ENCODE measurements at regions not wholly inside any gene's neighbourhood (a gene's known extent, or its start where the extent isn't known, plus 50 kb on each side); places are given as distances from the start of the nearest gene placed in this dataset.

DNA sequence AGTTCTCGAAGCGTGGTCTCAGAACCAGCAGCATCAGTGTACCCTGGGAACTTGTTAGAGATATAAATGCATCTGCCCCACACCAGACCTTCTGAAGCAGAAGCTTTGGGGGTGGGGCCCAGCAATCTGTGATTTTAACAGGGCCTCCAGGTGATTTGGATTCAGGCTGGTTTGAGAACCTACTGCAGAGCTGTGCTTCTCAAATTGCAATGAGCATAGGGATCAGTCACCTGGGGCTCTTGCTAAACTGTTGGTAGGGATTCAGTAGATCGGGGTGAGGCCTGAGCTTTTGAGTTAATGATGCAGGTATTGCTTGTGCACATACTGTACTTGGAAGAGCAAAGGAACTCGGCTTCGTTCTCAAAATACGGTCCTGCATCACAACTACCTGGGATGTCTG is 243.6 kb upstream of the PODXL start:
- H3K9me3 Mint-ChIP-seq, result no peaks in the 10 kb centered on the region
- H3K36me3 Mint-ChIP-seq (ENCODE audit: low read depth), result no peaks in the 10 kb centered on the region
- H3K27ac Mint-ChIP-seq, result no peak overlapping the region
- intact Hi-C loops (cut with micrococcal nuclease), result no loop called here
- DNase-seq (ENCODE audit: low spot score), result no peak
- H3K4me1 Mint-ChIP-seq (ENCODE audit: low read depth), result no peaks in the 10 kb centered on the region
- H3K4me3 Mint-ChIP-seq, result no peak overlapping the region
- no peaks in the 10 kb centered on the region for H3K27me3 Mint-ChIP-seq (ENCODE audit: insufficient read depth)

DNA sequence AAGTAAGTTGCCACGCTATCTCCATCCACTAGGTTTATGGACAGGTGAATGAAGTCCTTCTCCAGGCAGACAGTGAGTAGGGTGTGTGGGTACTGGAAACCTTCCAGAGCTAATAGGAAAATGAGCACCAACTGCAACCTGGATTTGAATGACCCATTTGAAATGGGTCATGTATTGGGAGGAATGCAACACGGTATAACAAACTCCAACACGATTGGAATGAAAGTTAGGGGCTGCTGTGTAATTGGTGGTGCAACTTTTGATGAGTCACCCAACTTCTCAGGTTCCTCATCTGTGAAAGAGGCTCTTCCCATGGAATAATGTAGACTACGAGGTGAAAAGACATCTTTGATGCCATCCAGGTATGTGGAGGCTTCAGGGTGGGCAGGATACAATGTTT is 241.4 kb upstream of the PODXL start:
- H3K4me1 Mint-ChIP-seq (ENCODE audit: low read depth), result no peaks in the 10 kb centered on the region
- no peak overlapping the region for H3K27ac Mint-ChIP-seq
- DNase-seq (ENCODE audit: low spot score), result no peak
- no peak overlapping the region for H3K4me3 Mint-ChIP-seq
- H3K36me3 Mint-ChIP-seq (ENCODE audit: low read depth), result no peaks in the 10 kb centered on the region
- intact Hi-C loops (cut with micrococcal nuclease), result no loop called here
- no peaks in the 10 kb centered on the region for H3K27me3 Mint-ChIP-seq (ENCODE audit: insufficient read depth)
- no peaks in the 10 kb centered on the region for H3K9me3 Mint-ChIP-seq

GRCh38 chr7:131795400-131795799 is 239.0 kb upstream of the PODXL start:
- H3K36me3 Mint-ChIP-seq (ENCODE audit: low read depth), result no peaks in the 10 kb centered on the region
- DNase-seq (ENCODE audit: low spot score), result no peak
- H3K4me1 Mint-ChIP-seq (ENCODE audit: low read depth), result no peaks in the 10 kb centered on the region
- no peaks in the 10 kb centered on the region for H3K27me3 Mint-ChIP-seq (ENCODE audit: insufficient read depth)
- intact Hi-C loops (cut with micrococcal nuclease), result no loop called here
- no peaks in the 10 kb centered on the region for H3K9me3 Mint-ChIP-seq
- H3K4me3 Mint-ChIP-seq, result no peak overlapping the region
- no peak overlapping the region for H3K27ac Mint-ChIP-seq

DNA sequence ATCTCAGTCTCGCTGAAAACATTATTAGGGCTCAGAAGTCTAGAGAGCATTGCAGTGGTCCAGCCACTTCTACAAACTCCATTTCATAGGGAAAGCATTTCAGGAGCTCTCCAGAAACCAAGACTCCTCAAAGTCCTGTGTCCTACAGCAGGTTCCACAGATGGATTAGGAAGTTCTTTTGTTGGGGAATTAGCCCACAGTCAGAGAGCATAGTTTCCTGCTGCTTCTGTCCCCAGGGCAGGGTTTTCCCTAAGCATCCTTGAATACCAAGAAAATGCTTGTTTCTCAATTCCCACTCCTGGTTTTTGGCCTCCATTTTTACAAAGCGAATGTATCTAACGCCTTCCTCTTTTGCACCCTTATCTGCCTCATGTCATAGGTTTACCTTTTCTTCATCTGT is 235.9 kb upstream of the PODXL start:
- Mint-ChIP-seq H3K36me3 (ENCODE audit: low read depth) (no peaks in the 10 kb centered on the region), H3K27me3 (ENCODE audit: insufficient read depth) (no peaks in the 10 kb centered on the region), H3K9me3 (no peaks in the 10 kb centered on the region), H3K27ac (no peak overlapping the region), H3K4me1 (ENCODE audit: low read depth) (no peaks in the 10 kb centered on the region), H3K4me3 (no peak overlapping the region)
- no peak for DNase-seq (ENCODE audit: low spot score)
- intact Hi-C loops (cut with micrococcal nuclease), result no loop called here

DNA sequence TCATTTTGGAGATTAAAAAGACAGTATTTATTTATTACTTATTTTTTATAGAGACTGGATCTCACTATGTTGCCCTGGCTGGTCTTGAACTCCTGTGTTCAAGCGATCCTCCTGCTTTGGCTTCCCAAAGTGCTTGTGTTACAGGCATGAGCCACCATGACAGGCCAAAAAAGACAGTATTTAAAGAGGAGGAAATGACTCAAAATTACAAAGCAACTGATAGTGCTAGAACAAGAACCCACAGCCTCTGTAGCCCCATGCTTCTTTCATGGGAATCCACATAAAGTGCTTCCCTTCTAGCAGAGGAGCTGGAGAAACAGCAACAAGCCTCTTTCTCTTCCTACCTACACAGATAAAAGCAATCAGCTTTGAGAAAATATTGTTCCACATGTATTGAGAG is 230.7 kb upstream of the PODXL start:
- intact Hi-C loops (cut with micrococcal nuclease), result no loop called here
- no peak for DNase-seq (ENCODE audit: low spot score)
- no peak overlapping the region for H3K27ac Mint-ChIP-seq
- H3K4me3 Mint-ChIP-seq, result no peak overlapping the region
- peaks cover 3% of the 10 kb centered on the region for H3K27me3 Mint-ChIP-seq (ENCODE audit: insufficient read depth)
- H3K9me3 Mint-ChIP-seq, result no peaks in the 10 kb centered on the region
- no peaks in the 10 kb centered on the region for H3K4me1 Mint-ChIP-seq (ENCODE audit: low read depth)
- no peaks in the 10 kb centered on the region for H3K36me3 Mint-ChIP-seq (ENCODE audit: low read depth)

DNA sequence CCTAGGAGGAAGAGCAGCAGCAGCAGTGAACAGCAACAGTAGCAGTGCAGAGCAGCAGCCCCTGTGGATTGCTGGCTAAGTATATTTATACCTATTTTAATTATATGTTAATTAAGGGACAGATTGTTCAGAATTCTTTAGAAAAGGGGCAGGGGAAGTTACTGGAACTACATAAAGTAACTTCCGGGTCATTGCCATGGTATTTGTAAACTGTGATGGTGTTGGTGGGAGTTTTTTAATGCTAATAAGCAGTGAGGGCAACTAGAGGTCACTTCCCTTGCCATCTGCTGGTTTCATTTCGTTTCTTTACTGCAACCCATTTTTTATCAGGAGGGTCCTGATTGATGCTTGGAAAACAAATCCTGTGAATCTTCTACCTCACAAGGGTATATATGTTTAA is 229.8 kb upstream of the PODXL start:
- no peaks in the 10 kb centered on the region for H3K4me1 Mint-ChIP-seq (ENCODE audit: low read depth)
- intact Hi-C loops (cut with micrococcal nuclease), result no loop called here
- no peak overlapping the region for H3K27ac Mint-ChIP-seq
- H3K4me3 Mint-ChIP-seq, result no peak overlapping the region
- no peaks in the 10 kb centered on the region for H3K9me3 Mint-ChIP-seq
- H3K36me3 Mint-ChIP-seq (ENCODE audit: low read depth), result no peaks in the 10 kb centered on the region
- H3K27me3 Mint-ChIP-seq (ENCODE audit: insufficient read depth), result peaks cover 3% of the 10 kb centered on the region
- DNase-seq (ENCODE audit: low spot score), result no peak

DNA sequence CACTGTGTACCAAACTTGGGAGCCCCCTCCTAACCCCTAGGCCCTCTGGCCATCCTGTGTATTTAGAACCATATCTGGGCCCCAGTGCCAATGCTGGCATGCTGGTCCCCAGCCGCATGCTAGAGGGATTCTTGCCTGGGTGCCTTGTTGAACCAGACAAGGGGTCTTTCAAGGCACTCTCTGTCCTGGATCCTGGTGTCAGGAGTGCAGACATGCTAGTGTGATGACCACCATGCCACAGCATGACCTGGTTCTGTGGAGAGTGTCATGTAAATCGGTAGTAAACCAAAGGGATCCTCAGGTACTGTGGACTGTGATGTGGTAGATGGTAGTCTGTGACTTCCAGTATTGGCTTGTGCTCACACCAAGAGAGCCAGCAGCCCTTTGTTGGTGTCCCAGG is 222.2 kb upstream of the PODXL start:
- no peak for DNase-seq (ENCODE audit: low spot score)
- Mint-ChIP-seq H3K4me3 (no peak overlapping the region), H3K9me3 (no peaks in the 10 kb centered on the region), H3K27ac (no peak overlapping the region), H3K36me3 (ENCODE audit: low read depth) (no peaks in the 10 kb centered on the region), H3K4me1 (ENCODE audit: low read depth) (no peaks in the 10 kb centered on the region), H3K27me3 (ENCODE audit: insufficient read depth) (peaks cover 3% of the 10 kb centered on the region)
- intact Hi-C loops (cut with micrococcal nuclease), result no loop called here

GRCh38 chr7:131774419-131775220 is 218.2 kb upstream of the PODXL start:
- intact Hi-C loops (cut with micrococcal nuclease), result no loop called here
- H3K9me3 Mint-ChIP-seq, result no peaks in the 10 kb centered on the region
- H3K27ac Mint-ChIP-seq, result no peak overlapping the region
- no peaks in the 10 kb centered on the region for H3K4me1 Mint-ChIP-seq (ENCODE audit: low read depth)
- H3K4me3 Mint-ChIP-seq, result no peak overlapping the region
- DNase-seq (ENCODE audit: low spot score), result no peak
- no peaks in the 10 kb centered on the region for H3K27me3 Mint-ChIP-seq (ENCODE audit: insufficient read depth)
- no peaks in the 10 kb centered on the region for H3K36me3 Mint-ChIP-seq (ENCODE audit: low read depth)

DNA sequence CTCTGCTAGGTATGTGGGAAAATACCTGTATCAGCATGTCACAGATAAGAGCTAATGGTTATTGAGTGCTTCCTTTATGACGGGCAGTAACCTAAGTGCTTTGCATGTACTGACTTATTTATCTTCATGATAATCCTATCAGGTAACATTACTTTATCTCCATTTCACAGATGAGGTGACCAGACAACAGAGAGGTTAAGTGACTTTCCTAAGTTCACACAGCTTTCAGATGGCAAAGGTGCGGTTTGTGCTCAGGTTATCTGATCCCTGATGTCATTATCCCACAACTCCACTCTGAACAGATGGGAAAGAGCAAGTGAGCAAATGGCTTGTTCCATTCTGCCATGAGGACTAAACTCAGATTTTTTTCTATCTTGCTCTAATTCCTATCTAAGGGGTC is 217.0 kb upstream of the PODXL start:
- DNase-seq (ENCODE audit: low spot score), result no peak
- no peaks in the 10 kb centered on the region for H3K4me1 Mint-ChIP-seq (ENCODE audit: low read depth)

DNA sequence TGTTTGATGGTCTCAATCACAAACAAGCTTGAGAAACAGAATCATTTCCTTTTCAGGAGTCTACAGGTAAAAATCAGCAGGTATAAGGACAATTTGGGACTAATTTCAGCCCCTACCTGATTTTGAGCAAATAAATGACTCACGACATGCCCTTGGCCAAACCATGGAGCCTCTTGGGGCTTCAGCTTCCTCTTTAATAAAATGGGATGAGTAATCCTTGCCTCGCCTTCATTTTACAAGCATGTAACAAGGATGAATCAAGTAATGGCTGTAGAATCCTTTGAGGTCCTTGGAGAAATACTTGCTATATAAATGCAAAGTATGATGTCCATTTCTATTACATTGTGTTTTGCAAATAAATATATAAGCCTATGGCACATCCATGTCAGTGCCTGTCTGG is 212.8 kb upstream of the PODXL start:
- Mint-ChIP-seq H3K27ac (no peak overlapping the region), H3K4me1 (ENCODE audit: low read depth) (no peaks in the 10 kb centered on the region), H3K9me3 (no peaks in the 10 kb centered on the region), H3K4me3 (no peak overlapping the region), H3K36me3 (ENCODE audit: low read depth) (no peaks in the 10 kb centered on the region), H3K27me3 (ENCODE audit: insufficient read depth) (peaks cover 1% of the 10 kb centered on the region)
- no peak for DNase-seq (ENCODE audit: low spot score)
- intact Hi-C loops (cut with micrococcal nuclease), result no loop called here

More for the DNA sequence above, 217.0 kb upstream of the PODXL start:
- no peaks in the 10 kb centered on the region for H3K9me3 Mint-ChIP-seq
- intact Hi-C loops (cut with micrococcal nuclease), result no loop called here
- H3K27me3 Mint-ChIP-seq (ENCODE audit: insufficient read depth), result no peaks in the 10 kb centered on the region
- no peak overlapping the region for H3K27ac Mint-ChIP-seq
- H3K36me3 Mint-ChIP-seq (ENCODE audit: low read depth), result no peaks in the 10 kb centered on the region
- no peak overlapping the region for H3K4me3 Mint-ChIP-seq

DNA sequence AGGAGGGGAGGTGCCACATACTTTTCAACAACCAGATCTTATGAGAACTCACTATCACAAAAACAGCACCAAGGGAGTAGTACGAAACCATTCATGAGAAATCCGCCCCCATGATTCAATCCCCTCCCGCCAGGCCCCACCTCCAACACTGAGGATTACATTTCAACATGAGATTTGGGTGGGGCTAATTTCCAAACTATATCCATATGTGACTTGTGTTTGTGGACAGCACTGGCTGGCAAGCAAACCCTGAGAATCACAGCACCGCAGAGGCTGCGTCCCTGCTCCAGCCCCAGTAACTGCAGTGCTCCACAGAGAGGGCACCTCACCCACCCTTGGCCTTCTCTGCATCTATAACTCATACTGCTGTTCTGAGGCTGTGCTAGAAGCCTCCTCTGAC is 211.2 kb upstream of the PODXL start:
- no peak overlapping the region for H3K27ac Mint-ChIP-seq
- no peaks in the 10 kb centered on the region for H3K4me1 Mint-ChIP-seq (ENCODE audit: low read depth)
- no peak overlapping the region for H3K4me3 Mint-ChIP-seq
- no peaks in the 10 kb centered on the region for H3K36me3 Mint-ChIP-seq (ENCODE audit: low read depth)
- intact Hi-C loops (cut with micrococcal nuclease), result no loop called here
- no peaks in the 10 kb centered on the region for H3K9me3 Mint-ChIP-seq
- DNase-seq (ENCODE audit: low spot score), result no peak
- H3K27me3 Mint-ChIP-seq (ENCODE audit: insufficient read depth), result peaks cover 1% of the 10 kb centered on the region

DNA sequence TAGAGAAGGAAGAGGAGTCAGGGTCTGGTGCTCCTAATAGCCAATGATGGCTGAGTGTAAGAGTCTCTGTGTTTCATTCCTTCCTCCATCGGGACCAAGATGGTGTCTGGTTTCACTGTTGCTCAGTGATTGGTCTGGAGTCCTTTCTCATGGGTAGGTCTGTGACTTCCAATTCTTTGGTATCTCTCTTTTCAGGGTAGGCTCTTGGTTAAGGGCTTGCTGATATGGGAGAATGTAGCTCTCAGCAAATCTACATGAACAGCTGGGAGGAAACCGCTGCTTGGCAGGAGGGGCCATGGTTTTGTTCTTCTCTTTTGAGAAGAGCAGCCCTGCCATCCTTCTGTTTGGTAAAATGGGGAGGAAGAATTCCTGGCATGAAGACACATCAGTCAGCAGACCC is 209.1 kb upstream of the PODXL start:
- H3K4me3 Mint-ChIP-seq, result no peak overlapping the region
- DNase-seq (ENCODE audit: low spot score), result no peak
- intact Hi-C loops (cut with micrococcal nuclease), result no loop called here
- peaks cover 1% of the 10 kb centered on the region for H3K27me3 Mint-ChIP-seq (ENCODE audit: insufficient read depth)
- H3K9me3 Mint-ChIP-seq, result no peaks in the 10 kb centered on the region
- no peak overlapping the region for H3K27ac Mint-ChIP-seq
- H3K36me3 Mint-ChIP-seq (ENCODE audit: low read depth), result no peaks in the 10 kb centered on the region
- H3K4me1 Mint-ChIP-seq (ENCODE audit: low read depth), result no peaks in the 10 kb centered on the region

DNA sequence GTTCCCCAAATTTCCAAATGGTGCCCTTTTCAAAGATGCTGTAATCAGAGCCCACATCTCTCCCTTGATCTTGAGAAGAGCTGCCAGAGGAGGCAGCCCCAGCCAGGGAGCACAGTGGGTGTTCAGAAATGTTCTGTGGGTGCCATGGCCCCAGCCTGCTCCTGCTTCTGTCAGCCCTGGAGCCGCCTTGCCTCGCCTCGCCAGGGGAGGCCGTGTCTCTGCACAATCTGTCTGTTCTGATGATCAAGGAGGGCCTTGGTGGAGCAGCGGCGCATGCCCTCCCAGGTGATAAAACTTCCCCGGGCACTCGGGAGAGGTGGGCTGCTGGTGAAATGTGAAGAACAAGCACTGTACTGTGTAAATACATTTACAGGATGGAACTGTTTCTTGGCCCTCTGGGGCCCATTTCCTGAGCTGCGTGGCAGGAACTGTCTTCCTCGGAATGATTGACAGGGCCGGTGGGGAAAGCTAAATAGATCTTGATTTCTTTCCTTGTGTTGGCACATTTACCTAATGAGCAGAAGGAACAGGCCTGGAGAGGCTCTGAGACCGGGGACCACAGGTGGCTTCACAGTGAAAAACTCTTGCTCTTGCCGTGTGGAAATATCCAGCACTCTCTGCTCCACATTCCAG is 207.8 kb upstream of the PODXL start:
- no peak overlapping the region for H3K27ac Mint-ChIP-seq
- H3K4me1 Mint-ChIP-seq (ENCODE audit: low read depth), result no peaks in the 10 kb centered on the region
- no peaks in the 10 kb centered on the region for H3K36me3 Mint-ChIP-seq (ENCODE audit: low read depth)
- H3K9me3 Mint-ChIP-seq, result no peaks in the 10 kb centered on the region
- intact Hi-C loops (cut with micrococcal nuclease), result no loop called here
- H3K4me3 Mint-ChIP-seq, result no peak overlapping the region
- H3K27me3 Mint-ChIP-seq (ENCODE audit: insufficient read depth), result peaks cover 1% of the 10 kb centered on the region
- no peak for DNase-seq (ENCODE audit: low spot score)

DNA sequence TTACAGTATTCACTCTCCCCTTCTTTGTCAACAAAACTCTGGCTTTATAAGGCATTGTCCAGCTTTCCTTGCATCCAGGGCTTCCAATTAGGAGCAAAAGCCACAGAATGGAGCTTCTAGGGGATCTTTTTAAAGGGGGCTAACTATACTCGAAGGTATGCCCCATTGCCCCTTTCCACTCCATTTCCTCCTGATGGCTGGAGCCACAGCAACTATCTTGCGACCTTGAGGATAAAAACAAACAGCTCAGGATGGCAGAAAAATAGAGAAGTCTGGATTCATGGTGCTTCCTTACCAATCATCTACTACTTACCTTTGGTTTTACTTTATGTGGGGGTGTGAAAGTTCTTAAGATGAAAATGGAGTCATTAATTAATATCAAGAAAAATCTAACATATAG is 206.3 kb upstream of the PODXL start:
- no peak for DNase-seq (ENCODE audit: low spot score)
- H3K27ac Mint-ChIP-seq, result no peak overlapping the region
- intact Hi-C loops (cut with micrococcal nuclease), result no loop called here
- no peaks in the 10 kb centered on the region for H3K4me1 Mint-ChIP-seq (ENCODE audit: low read depth)
- H3K27me3 Mint-ChIP-seq (ENCODE audit: insufficient read depth), result peaks cover 1% of the 10 kb centered on the region
- no peaks in the 10 kb centered on the region for H3K36me3 Mint-ChIP-seq (ENCODE audit: low read depth)
- no peaks in the 10 kb centered on the region for H3K9me3 Mint-ChIP-seq
- H3K4me3 Mint-ChIP-seq, result no peak overlapping the region

Data from activated T-helper 1 cell treated with anti-CD3 and anti-CD28 coated beads, Interleukin-12 subunit alpha, Interleukin-12 subunit beta, Interleukin-2, Interleukin-4 antibody, amounts not matched to agents 30 ng/mL and 10 ng/mL and 1 ng/mL, durations not matched to agents 14 hours and 24 hours and 36 hours (primary cell).